Skeletal muscle cell (primary cell): ENCODE measurements at regions not wholly inside any gene's neighbourhood (a gene's known extent, or its start where the extent isn't known, plus 50 kb on each side); places are given as distances from the start of the nearest gene placed in this dataset.
A peak's percentile ranks its signal among the peaks of the same experiment; 100 is the strongest.
"Not testable (repeated sequence)": the region's sequence is repeated elsewhere in the genome, so short reads cannot be mapped to it uniquely, and the experiment has no call there.

Source experiments
- DNase-seq: peaks from one replicate; pipeline ENCODE4 v3.0.0-alpha.2; 2010; ENCODE audit warnings: low read depth
- H3K4me3 ChIP-seq: 2 replicates; pipeline ENCODE4 v1.5.1; 2011; ENCODE audit warnings: low read depth, mild to moderate bottlenecking, control low read depth, low read length, moderate library complexity

DNA sequence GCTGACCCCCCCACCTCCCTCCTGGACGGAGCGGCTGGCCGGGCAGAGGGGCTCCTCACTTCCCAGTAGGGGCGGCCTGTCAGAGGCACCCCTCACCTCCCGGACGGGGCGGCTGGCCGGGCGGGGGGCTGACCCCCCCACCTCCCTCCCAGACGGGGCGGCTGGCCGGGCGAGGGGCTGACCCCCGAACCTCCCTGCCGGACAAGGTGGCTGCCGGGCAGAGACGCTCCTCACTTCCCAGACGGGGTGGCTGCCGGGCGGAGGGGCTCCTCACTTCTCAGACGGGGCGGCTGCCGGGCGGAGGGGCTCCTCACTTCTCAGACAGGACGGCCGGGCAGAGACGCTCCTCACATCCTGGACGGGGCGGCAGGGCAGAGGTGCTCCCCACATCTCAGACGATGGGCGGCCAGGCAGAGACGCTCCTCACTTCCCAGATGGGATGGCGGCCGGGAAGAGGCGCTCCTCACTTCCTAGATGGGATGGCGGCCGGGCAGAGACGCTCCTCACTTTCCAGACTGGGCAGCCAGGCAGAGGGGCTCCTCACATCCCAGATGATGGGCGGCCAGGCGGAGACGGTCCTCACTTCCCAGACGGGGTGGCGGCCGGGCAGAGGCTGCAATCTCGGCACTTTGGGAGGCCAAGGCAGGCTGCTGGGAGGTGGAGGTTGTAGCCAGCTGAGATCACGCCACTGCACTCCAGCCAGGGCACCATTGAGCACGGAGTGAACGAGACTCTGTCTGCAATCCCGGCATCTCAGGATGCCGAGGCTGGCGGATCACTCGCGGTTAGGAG, 66.2 kb upstream of the PAPPA2 start:
- not testable (repeated sequence) for H3K4me3 ChIP-seq, DNase-seq

GRCh38 chr1:176391621-176392020, 71.4 kb upstream of the PAPPA2 start:
- no peak overlapping the region for H3K4me3 ChIP-seq
- DNase-seq: no peak

GRCh38 chr1:176384841-176385240, 78.1 kb upstream of the PAPPA2 start:
- no peak for DNase-seq
- no peak overlapping the region for H3K4me3 ChIP-seq

DNA sequence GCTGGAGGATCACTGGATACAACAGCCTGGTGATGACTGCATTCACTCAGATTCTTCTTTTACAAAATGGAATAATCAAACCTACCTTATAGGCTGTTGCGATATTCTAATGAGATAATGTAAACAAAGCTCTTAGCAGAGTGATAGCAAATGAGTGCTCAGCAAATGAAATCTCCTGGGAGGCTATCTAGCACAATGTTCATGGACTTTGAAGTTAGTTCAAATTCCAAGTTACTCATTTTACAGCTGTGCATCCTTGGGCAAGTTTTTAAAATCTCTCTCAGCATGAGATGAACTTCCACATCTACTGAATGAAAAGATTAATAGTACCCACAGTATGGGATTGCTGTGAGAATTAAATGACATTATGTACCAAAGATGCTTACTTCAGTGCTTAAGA, 80.8 kb upstream of the PAPPA2 start:
- DNase-seq: no peak
- no peak overlapping the region for H3K4me3 ChIP-seq

DNA sequence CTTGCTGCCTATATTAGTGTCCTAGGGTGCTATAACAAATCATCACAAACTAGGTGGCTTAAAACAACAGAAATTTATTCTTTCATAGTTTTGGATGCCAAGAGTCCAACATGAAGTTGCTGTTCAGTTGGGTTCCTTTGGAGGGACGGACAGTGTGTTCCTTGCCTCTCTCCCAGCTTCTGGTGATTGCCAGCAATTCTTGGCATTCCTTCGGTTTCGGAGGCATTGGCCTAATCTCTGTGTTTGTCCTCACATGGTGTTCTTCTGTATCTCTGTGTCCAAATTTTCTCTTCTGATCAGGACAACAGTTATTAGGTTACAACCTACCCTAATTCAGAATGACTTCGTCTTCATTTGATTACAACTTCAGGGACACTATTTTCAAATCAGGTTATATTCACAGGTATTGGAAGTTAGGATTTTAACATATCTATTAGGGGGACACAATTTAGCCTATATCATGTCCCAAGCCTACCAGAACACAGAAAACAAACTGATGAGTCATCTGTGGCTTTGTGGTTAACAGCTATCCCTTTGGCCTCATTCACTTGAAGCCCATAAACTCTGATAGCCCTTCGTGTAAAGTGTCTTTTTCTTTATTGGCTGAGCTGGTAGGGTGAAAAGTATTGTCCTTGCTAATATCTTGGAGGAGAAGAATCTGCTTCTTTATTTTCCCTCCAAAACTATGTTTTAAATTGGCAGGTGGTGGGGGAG, 83.2 kb upstream of the PAPPA2 start:
- no peak overlapping the region for H3K4me3 ChIP-seq
- DNase-seq: peak; percentile 17

DNA sequence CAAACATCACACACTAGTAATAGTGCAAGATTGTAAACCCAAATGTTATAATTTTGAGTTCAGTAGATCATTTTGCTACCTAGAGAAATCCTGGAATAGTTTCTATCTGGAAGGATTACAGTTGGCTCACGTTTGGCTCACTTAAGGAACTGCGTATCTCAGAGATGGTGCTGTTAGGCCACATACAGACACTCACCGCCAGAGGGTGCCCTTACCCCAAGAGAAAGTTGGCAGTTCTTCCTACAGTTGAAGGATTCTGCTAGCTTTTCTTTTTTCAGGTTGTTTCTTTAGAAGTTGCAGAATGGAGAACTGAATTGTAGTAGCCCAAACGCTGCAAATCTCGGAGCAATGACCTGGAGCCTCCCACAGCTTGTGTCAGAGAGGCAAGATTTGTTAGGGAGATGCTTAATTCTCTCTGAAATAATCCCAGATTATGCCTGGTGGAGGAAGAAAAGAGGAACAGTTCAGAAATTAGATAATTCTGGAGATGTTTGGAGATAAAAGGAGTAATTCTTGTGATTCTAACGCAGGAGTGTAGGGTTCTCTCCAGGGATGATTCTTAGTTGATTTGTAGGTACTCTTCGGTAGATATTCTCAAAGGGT, 87.9 kb upstream of the PAPPA2 start:
- no peak overlapping the region for H3K4me3 ChIP-seq
- DNase-seq: peak; percentile 22

DNA sequence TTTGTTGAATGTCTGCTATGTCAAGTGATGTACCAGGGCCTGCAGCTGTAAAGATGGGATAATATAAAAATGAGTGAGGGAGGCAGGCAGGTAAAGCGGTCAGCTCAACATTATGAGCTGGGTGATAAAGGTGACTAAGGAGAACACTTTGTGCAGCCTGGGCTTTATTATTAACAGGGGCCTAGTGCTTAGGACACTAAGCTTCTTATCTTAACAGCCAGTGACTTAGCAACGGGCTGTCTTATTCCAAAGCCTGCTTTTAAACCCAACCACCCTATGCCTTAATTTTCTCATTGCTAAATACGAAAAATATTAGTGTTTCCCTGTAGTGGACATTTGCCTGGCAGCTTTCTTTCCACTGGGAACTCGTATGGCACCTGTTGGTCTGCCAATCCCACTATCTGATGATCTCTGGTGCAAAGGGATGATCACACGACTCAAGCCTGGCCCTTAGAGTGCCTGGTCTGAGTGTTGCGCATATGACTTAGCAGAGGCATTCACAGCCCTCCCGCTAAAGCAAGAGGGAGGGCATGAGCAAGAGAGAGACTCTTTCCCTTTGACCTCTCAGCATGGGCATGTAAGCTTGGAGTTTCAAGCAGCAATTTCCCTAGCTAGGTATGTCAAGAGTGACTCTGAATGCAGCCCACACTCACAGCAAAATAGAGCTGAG, 98.6 kb upstream of the PAPPA2 start:
- no peak overlapping the region for H3K4me3 ChIP-seq
- no peak for DNase-seq

GRCh38 chr1:176349135-176349715, 113.8 kb upstream of the PAPPA2 start:
- not testable (repeated sequence) for DNase-seq, H3K4me3 ChIP-seq

DNA sequence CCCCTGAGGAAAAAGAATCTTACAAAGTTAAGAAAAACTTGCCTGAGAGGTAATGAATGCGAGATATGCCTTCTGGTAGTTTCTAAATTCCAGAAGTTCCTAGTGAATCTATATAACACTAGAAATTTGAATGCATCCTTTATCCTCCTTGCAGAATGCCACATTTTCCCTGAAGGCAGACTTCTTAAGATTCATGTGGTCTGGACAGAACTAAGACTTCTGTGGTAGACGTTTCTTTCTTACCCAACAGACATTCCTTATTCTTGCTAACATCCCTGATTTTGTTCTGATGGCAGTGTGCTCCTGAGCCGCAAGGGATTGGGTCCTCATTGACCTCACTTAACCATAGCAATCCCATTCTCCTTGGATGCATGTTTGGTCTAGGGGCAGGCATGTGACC, 121.3 kb upstream of the PAPPA2 start:
- DNase-seq: no peak

GRCh38 chr1:176338877-176339276, 124.1 kb upstream of the PAPPA2 start:
- H3K4me3 ChIP-seq: no peak overlapping the region
- DNase-seq: no peak

More for the DNA sequence above, 121.3 kb upstream of the PAPPA2 start:
- no peak overlapping the region for H3K4me3 ChIP-seq

DNA sequence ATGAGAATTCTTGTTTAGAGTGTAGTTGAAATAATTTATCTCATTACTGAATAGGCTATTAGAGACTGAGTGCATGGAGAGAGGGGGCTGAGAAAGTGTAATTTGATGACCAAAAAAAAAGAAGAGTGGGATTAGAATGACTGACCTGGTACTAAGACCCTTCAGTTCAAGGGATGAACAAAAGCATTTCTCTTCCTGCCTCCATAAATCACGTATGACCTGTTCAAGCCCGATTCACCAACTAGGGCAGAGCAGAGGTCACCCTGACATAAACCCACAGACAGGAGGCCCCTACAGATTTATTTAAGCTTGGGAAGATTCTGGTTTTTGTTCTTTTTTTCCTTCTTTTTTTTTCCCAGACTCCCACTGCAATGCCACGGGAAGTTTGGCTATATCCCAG, 123.7 kb upstream of the COP1 start:
- no peak overlapping the region for H3K4me3 ChIP-seq
- DNase-seq: no peak

DNA sequence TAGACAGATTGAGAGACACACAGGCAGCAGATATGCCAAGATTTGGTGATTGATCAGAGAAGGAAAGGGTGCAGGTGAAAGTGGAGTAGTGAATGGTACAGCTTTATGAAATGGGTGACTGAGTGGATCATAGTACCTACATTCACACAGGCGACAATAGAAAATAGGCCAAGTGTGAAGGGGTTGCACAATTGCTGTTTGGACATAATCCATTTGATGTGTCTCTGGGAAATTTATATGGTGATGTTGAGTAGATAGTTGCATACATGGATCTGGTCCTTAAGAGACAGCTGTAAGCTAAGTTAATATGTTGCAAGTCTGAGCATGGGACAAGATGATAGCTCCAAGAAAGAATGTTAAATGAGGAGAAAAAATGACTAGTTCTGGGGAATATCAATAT, 118.6 kb upstream of the COP1 start:
- DNase-seq: no peak
- H3K4me3 ChIP-seq: no peak overlapping the region

DNA sequence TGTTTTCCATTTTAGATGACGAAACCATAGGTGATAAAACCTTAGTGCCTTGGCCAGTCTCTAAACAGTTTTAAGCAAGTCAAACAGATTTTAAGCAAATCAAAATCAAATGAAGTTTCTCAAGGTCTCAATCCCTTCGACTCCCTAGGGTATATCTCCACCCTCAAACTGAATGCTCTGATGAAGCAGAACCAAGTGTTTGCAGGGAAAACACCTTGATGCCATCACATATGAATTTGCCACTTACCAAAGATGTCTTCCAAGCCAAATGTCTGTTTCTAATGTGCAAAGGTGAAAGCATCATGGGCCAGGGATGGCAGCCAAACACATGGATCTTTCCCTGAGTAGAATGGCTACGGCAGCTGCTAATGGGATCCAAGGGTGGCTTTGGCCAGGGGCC, 116.4 kb upstream of the COP1 start:
- no peak for DNase-seq
- H3K4me3 ChIP-seq: no peak overlapping the region

- H3K4me3 ChIP-seq: no peak overlapping the region
- DNase-seq: no peak
Observed at GRCh38 chr1:176315519-176316220, 108.6 kb upstream of the COP1 start.

GRCh38 chr1:176296602-176297001, 89.5 kb upstream of the COP1 start:
- not testable (repeated sequence) for DNase-seq

GRCh38 chr1:176285996-176286395, 78.9 kb upstream of the COP1 start:
- DNase-seq: no peak
- no peak overlapping the region for H3K4me3 ChIP-seq

More at GRCh38 chr1:176296602-176297001, 89.5 kb upstream of the COP1 start:
- H3K4me3 ChIP-seq: not testable (repeated sequence)

DNA sequence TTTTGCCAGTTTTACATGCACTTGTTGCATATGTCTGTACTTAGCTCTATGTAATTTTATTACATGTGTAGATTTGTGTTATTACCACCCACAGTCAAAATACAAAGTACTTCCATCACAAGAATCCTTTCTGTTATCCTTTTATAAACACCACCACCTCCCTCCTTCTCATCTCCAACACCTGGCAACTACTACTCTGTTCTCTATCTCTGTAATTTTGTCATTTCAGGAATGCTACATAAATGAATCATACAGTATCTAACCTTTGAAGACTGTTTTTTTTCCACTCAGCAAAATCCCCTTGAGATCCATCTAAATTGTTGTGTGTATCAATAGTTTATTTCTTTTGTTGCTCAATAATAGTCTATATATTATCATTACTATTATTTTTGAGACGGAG, 64.5 kb upstream of the COP1 start:
- H3K4me3 ChIP-seq: no peak overlapping the region
- DNase-seq: no peak
